ENCODE measurements at regions not wholly inside any gene's neighbourhood (a gene's known extent, or its start where the extent isn't known, plus 50 kb on each side); places are given as distances from the start of the nearest gene placed in this dataset.

GRCh38 chr5:104626122-104626521 is 1063.5 kb upstream of the NUDT12 start:
- Histone ChIP-seq H3K27me3 (no peaks in the 10 kb centered on the region), H3K36me3 (replicated peaks; ENCODE audit: insufficient read depth, low read depth) (no peaks in the 10 kb centered on the region), H3K4me2 (no peak overlapping the region), H3K79me2 (no peaks in the 10 kb centered on the region), H3K9me3 (ENCODE audit: low read depth) (no peaks in the 10 kb centered on the region), H3K27ac (no peak overlapping the region), H3K4me3 (no peak overlapping the region), H3K4me1 (ENCODE audit: insufficient read depth) (no peaks in the 10 kb centered on the region), H2AFZ (no peak overlapping the region), H3K9me2 (replicated peaks; ENCODE audit: insufficient read depth) (no peaks in the 10 kb centered on the region), H4K20me1 (ENCODE audit: insufficient read depth, poor library complexity, severe bottlenecking) (no peaks in the 10 kb centered on the region)
- no peak for DNase-seq (ENCODE audit: low spot score)
- no peak for TF ChIP-seq EZH2phosphoT487 (IDR thresholded peaks at IDR 0.05; ENCODE audit: low read depth, severe bottlenecking, unreplicated experiment)
- TF ChIP-seq, protein P1, sequence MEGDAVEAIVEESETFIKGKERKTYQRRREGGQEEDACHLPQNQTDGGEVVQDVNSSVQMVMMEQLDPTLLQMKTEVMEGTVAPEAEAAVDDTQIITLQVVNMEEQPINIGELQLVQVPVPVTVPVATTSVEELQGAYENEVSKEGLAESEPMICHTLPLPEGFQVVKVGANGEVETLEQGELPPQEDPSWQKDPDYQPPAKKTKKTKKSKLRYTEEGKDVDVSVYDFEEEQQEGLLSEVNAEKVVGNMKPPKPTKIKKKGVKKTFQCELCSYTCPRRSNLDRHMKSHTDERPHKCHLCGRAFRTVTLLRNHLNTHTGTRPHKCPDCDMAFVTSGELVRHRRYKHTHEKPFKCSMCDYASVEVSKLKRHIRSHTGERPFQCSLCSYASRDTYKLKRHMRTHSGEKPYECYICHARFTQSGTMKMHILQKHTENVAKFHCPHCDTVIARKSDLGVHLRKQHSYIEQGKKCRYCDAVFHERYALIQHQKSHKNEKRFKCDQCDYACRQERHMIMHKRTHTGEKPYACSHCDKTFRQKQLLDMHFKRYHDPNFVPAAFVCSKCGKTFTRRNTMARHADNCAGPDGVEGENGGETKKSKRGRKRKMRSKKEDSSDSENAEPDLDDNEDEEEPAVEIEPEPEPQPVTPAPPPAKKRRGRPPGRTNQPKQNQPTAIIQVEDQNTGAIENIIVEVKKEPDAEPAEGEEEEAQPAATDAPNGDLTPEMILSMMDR (IDR thresholded peaks at IDR 0.05; ENCODE audit: poor library complexity), result no peak
- TF ChIP-seq EZH2 (IDR thresholded peaks at IDR 0.05; ENCODE audit: borderline replicate concordance), result no peak
- WGBS (ENCODE audit: low lambda C conversion rate, missing lambda C conversion rate), result 78% methylated on average over 2 of the region's 2 CpGs

GRCh38 chr5:104612005-104612404 is 1049.4 kb upstream of the NUDT12 start:
- H4K20me1 ChIP-seq (ENCODE audit: insufficient read depth, poor library complexity, severe bottlenecking), result no peaks in the 10 kb centered on the region
- H3K9me2 ChIP-seq (replicated peaks; ENCODE audit: insufficient read depth), result no peaks in the 10 kb centered on the region
- TF ChIP-seq, protein P1 (IDR thresholded peaks at IDR 0.05; ENCODE audit: poor library complexity), result no peak
- TF ChIP-seq EZH2 (IDR thresholded peaks at IDR 0.05; ENCODE audit: borderline replicate concordance), result no peak
- no peak for TF ChIP-seq EZH2phosphoT487 (IDR thresholded peaks at IDR 0.05; ENCODE audit: low read depth, severe bottlenecking, unreplicated experiment)
- no peak overlapping the region for H3K4me3 ChIP-seq
- no peaks in the 10 kb centered on the region for H3K36me3 ChIP-seq (replicated peaks; ENCODE audit: insufficient read depth, low read depth)
- 64% methylated on average over 6 of the region's 6 CpGs for WGBS (ENCODE audit: low lambda C conversion rate, missing lambda C conversion rate)
- H3K27ac ChIP-seq, result no peak overlapping the region
- H3K4me2 ChIP-seq, result no peak overlapping the region
- no peak for DNase-seq (ENCODE audit: low spot score)
- H3K27me3 ChIP-seq, result no peaks in the 10 kb centered on the region
- no peak overlapping the region for H2AFZ ChIP-seq
- no peaks in the 10 kb centered on the region for H3K4me1 ChIP-seq (ENCODE audit: insufficient read depth)
- no peaks in the 10 kb centered on the region for H3K9me3 ChIP-seq (ENCODE audit: low read depth)
- H3K79me2 ChIP-seq, result no peaks in the 10 kb centered on the region

GRCh38 chr5:104611135-104611767 is 1048.7 kb upstream of the NUDT12 start:
- no peak overlapping the region for H3K27ac ChIP-seq
- H3K79me2 ChIP-seq, result no peaks in the 10 kb centered on the region
- H3K9me3 ChIP-seq (ENCODE audit: low read depth), result no peaks in the 10 kb centered on the region
- no peak for TF ChIP-seq EZH2phosphoT487 (IDR thresholded peaks at IDR 0.05; ENCODE audit: low read depth, severe bottlenecking, unreplicated experiment)
- TF ChIP-seq, protein P1 (IDR thresholded peaks at IDR 0.05; ENCODE audit: poor library complexity), result no peak
- TF ChIP-seq EZH2 (IDR thresholded peaks at IDR 0.05; ENCODE audit: borderline replicate concordance), result no peak
- H3K36me3 ChIP-seq (replicated peaks; ENCODE audit: insufficient read depth, low read depth), result no peaks in the 10 kb centered on the region
- no peaks in the 10 kb centered on the region for H3K4me1 ChIP-seq (ENCODE audit: insufficient read depth)
- no peak for DNase-seq (ENCODE audit: low spot score)
- no peak overlapping the region for H3K4me2 ChIP-seq
- H3K9me2 ChIP-seq (replicated peaks; ENCODE audit: insufficient read depth), result no peaks in the 10 kb centered on the region
- 80% methylated on average over 6 of the region's 6 CpGs for WGBS (ENCODE audit: low lambda C conversion rate, missing lambda C conversion rate)
- H4K20me1 ChIP-seq (ENCODE audit: insufficient read depth, poor library complexity, severe bottlenecking), result no peaks in the 10 kb centered on the region
- no peak overlapping the region for H2AFZ ChIP-seq
- H3K4me3 ChIP-seq, result no peak overlapping the region
- no peaks in the 10 kb centered on the region for H3K27me3 ChIP-seq
